GM23338 (cell line): ENCODE measurements at regions not wholly inside any gene's neighbourhood (a gene's known extent, or its start where the extent isn't known, plus 50 kb on each side); places are given as distances from the start of the nearest gene placed in this dataset.

Experiments used
- ATAC-seq: fragments of 200-7000 bp; cut with Tn5 transposase; 3 replicates; pipeline ENCODE4 v1.9.1; 2020
- DNase-seq: peaks from one replicate; pipeline ENCODE4 v3.0.0-alpha.2; 2015; ENCODE audit warnings: low spot score
- H2AFZ ChIP-seq: fragments of 200-600 bp; sonication (generic); 2 replicates; pipeline ENCODE4 v1.8.0; 2016; ENCODE audit warnings: antibody characterized with exemption, mild to moderate bottlenecking, moderate library complexity
- H3F3A ChIP-seq: fragments of 200-600 bp; sonication (generic); replicated peaks from 2 replicates; pipeline ENCODE4 v1.8.0; 2017; ENCODE audit warnings: antibody characterized with exemption, mixed run types, low read depth
- H3K27ac ChIP-seq: fragments of 200-600 bp; sonication (generic); 2 replicates; pipeline ENCODE4 v1.6.1; 2016; ENCODE audit warnings: low read depth
- H3K27me3 ChIP-seq: fragments of 200-600 bp; sonication (generic); 2 replicates; pipeline ENCODE4 v1.8.0; 2016; ENCODE audit warnings: mild to moderate bottlenecking, mixed run types, moderate library complexity; ENCODE audit not compliant: insufficient read depth
- H3K36me3 ChIP-seq: fragments of 200-600 bp; sonication (generic); 2 replicates; pipeline ENCODE4 v1.8.0; 2016; ENCODE audit warnings: mild to moderate bottlenecking; ENCODE audit not compliant: insufficient read depth
- H3K4me1 ChIP-seq: fragments of 200-600 bp; sonication (generic); 2 replicates; pipeline ENCODE4 v1.8.0; 2016; ENCODE audit warnings: mild to moderate bottlenecking, moderate library complexity; ENCODE audit not compliant: insufficient read depth
- H3K4me2 ChIP-seq: fragments of 200-600 bp; sonication (generic); 2 replicates; pipeline ENCODE4 v1.7.1; 2017; ENCODE audit warnings: mixed run types
- H3K4me3 ChIP-seq: fragments of 200-600 bp; sonication (generic); 2 replicates; pipeline ENCODE4 v1.6.1; 2016; ENCODE audit warnings: mixed run types
- H3K79me2 ChIP-seq: fragments of 200-600 bp; sonication (generic); replicated peaks from 2 replicates; pipeline ENCODE4 v1.8.0; 2017; ENCODE audit warnings: mild to moderate bottlenecking; ENCODE audit not compliant: insufficient read depth
- H3K9me2 ChIP-seq: fragments of 200-600 bp; sonication (generic); 2 replicates; pipeline ENCODE4 v1.8.0; 2017; ENCODE audit not compliant: insufficient read depth
- H4K20me1 ChIP-seq: fragments of 200-600 bp; sonication (generic); replicated peaks from 2 replicates; pipeline ENCODE4 v1.8.0; 2017; ENCODE audit warnings: mild to moderate bottlenecking; ENCODE audit not compliant: insufficient read depth
- H3K27ac Mint-ChIP-seq: 2 replicates; pipeline ENCODE4 v1.8.0; 2020; ENCODE audit warnings: inconsistent platforms, mild to moderate bottlenecking, moderate library complexity, mixed read lengths
- H3K27me3 Mint-ChIP-seq: 3 replicates; pipeline ENCODE4 v1.8.0; 2022; ENCODE audit warnings: low read depth, mild to moderate bottlenecking, moderate library complexity, mixed read lengths, inconsistent platforms; ENCODE audit not compliant: insufficient read depth, poor library complexity
- H3K36me3 Mint-ChIP-seq: 3 replicates; pipeline ENCODE4 v1.8.0; 2021; ENCODE audit warnings: low read depth, mild to moderate bottlenecking, inconsistent platforms, moderate library complexity, mixed read lengths
- H3K4me1 Mint-ChIP-seq: 3 replicates; pipeline ENCODE4 v1.8.0; 2020; ENCODE audit warnings: mild to moderate bottlenecking, inconsistent platforms, mixed read lengths
- H3K4me3 Mint-ChIP-seq: 3 replicates; pipeline ENCODE4 v1.8.0; 2021; ENCODE audit warnings: moderate library complexity, mild to moderate bottlenecking, inconsistent platforms, mixed read lengths
- H3K9me3 Mint-ChIP-seq: 3 replicates; pipeline ENCODE4 v1.8.0; 2020; ENCODE audit warnings: moderate library complexity, mild to moderate bottlenecking, inconsistent platforms, mixed read lengths
- CREB1 ChIP-seq: fragments of 250-450 bp; sonication (Bioruptor Pico); IDR thresholded peaks from 2 replicates; pipeline ENCODE4 v1.5.0; 2020; ENCODE audit warnings: low read depth, mild to moderate bottlenecking, moderate library complexity
- ETS1 ChIP-seq: IDR thresholded peaks from 2 replicates; pipeline ENCODE4 v1.6.1; 2016; ENCODE audit warnings: antibody characterized with exemption
- EZH2 ChIP-seq: fragments of 200-600 bp; sonication (generic); IDR thresholded peaks from one replicate; pipeline ENCODE4 v1.8.0; 2017; ENCODE audit warnings: antibody characterized with exemption, mild to moderate bottlenecking, low read depth; ENCODE audit not compliant: unreplicated experiment
- EZH2phosphoT487 ChIP-seq: fragments of 200-600 bp; sonication (generic); IDR thresholded peaks from one replicate; pipeline ENCODE4 v1.8.1; 2018; ENCODE audit warnings: antibody characterized with exemption; ENCODE audit not compliant: unreplicated experiment
- JUNB ChIP-seq: IDR thresholded peaks from one replicate; pipeline ENCODE4 v1.6.1; 2016; ENCODE audit warnings: antibody characterized with exemption; ENCODE audit not compliant: unreplicated experiment
- NANOG ChIP-seq: IDR thresholded peaks from 2 replicates; pipeline ENCODE4 v1.6.1; 2016; ENCODE audit warnings: antibody characterized with exemption, borderline replicate concordance
- POLR2AphosphoS5 ChIP-seq: IDR thresholded peaks from 2 replicates; pipeline ENCODE4 v1.6.1; 2016; ENCODE audit warnings: antibody characterized with exemption, low read depth
- ZNF331 ChIP-seq: fragments of 250-450 bp; sonication (Bioruptor Pico); IDR thresholded peaks from 2 replicates; pipeline ENCODE4 v1.5.0; 2020; ENCODE audit warnings: low read depth, mild to moderate bottlenecking, moderate library complexity
- ZNF462 ChIP-seq: fragments of 250-450 bp; sonication (Bioruptor Pico); IDR thresholded peaks from 2 replicates; pipeline ENCODE4 v1.5.0; 2020; ENCODE audit warnings: mild to moderate bottlenecking, moderate library complexity
- TF ChIP-seq, protein P1 (sequence below), 2 experiments: fragments of 200-600 bp in 1 of 2; sonication (generic) in 1 of 2; conservative IDR thresholded peaks; 2 replicates each; pipeline versions ENCODE4 v1.5.1 to v1.6.1; 2016 to 2017; ENCODE audit warnings: antibody characterized with exemption in 2 of 2, low read depth in 2 of 2, mild to moderate bottlenecking in 2 of 2, moderate library complexity in 1 of 2
- TF ChIP-seq, protein P2 (sequence below): IDR thresholded peaks from one replicate; pipeline ENCODE4 v1.6.1; 2018; ENCODE audit warnings: antibody characterized with exemption; ENCODE audit not compliant: unreplicated experiment

- TF ChIP-seq, protein P1, sequence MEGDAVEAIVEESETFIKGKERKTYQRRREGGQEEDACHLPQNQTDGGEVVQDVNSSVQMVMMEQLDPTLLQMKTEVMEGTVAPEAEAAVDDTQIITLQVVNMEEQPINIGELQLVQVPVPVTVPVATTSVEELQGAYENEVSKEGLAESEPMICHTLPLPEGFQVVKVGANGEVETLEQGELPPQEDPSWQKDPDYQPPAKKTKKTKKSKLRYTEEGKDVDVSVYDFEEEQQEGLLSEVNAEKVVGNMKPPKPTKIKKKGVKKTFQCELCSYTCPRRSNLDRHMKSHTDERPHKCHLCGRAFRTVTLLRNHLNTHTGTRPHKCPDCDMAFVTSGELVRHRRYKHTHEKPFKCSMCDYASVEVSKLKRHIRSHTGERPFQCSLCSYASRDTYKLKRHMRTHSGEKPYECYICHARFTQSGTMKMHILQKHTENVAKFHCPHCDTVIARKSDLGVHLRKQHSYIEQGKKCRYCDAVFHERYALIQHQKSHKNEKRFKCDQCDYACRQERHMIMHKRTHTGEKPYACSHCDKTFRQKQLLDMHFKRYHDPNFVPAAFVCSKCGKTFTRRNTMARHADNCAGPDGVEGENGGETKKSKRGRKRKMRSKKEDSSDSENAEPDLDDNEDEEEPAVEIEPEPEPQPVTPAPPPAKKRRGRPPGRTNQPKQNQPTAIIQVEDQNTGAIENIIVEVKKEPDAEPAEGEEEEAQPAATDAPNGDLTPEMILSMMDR (conservative IDR thresholded peaks at IDR 0.05; ENCODE audit: low read depth in 2 of 2), result no peak
- TF ChIP-seq, protein P2, sequence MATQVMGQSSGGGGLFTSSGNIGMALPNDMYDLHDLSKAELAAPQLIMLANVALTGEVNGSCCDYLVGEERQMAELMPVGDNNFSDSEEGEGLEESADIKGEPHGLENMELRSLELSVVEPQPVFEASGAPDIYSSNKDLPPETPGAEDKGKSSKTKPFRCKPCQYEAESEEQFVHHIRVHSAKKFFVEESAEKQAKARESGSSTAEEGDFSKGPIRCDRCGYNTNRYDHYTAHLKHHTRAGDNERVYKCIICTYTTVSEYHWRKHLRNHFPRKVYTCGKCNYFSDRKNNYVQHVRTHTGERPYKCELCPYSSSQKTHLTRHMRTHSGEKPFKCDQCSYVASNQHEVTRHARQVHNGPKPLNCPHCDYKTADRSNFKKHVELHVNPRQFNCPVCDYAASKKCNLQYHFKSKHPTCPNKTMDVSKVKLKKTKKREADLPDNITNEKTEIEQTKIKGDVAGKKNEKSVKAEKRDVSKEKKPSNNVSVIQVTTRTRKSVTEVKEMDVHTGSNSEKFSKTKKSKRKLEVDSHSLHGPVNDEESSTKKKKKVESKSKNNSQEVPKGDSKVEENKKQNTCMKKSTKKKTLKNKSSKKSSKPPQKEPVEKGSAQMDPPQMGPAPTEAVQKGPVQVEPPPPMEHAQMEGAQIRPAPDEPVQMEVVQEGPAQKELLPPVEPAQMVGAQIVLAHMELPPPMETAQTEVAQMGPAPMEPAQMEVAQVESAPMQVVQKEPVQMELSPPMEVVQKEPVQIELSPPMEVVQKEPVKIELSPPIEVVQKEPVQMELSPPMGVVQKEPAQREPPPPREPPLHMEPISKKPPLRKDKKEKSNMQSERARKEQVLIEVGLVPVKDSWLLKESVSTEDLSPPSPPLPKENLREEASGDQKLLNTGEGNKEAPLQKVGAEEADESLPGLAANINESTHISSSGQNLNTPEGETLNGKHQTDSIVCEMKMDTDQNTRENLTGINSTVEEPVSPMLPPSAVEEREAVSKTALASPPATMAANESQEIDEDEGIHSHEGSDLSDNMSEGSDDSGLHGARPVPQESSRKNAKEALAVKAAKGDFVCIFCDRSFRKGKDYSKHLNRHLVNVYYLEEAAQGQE, result no peak
- TF ChIP-seq CREB1, result no peak
- no peak for TF ChIP-seq ZNF331 (CRISPR knock-in tag)
Observed at GRCh38 chr5:168039039-168039438, 252.4 kb upstream of the WWC1 start (continued).

DNA sequence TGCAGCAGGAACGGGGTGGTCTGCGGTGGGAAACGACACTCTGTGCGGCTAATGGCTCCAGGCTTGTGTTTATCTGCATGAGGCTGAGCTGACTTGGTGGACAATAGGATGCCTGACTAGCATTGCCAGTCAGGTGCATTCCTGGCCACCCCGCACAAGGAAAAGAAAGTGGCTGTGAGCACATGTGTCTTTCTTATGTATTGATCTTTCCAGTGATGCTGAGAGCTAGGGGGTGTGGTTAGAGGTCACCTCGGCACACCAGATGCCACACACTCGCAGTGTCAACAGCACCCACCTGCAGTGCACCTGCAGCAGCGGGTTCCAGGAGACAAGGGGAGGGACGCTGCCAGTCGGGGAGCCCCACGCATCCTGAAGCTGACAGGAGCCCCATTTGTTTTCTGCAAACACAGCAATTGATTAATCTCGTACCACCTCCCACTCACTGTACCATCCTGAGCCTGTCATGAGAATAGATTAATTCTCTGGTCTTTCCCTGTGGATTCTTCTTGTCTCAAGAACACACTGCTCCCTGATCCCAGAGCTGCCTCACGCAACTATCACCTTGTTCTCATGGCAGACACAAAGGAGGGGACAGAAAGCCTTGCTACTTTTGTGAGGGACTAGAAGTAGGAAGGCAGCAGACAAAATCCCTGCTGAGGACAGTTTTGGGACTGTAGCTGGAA is 251.7 kb upstream of the WWC1 start:
- H3K4me3 Mint-ChIP-seq, result no peak overlapping the region
- H3K27ac Mint-ChIP-seq, result no peak overlapping the region
- peaks cover 2% of the 10 kb centered on the region for H3K27me3 Mint-ChIP-seq
- Histone ChIP-seq H3K4me1 (0 out of 2 replicates have a peak, but pooled peaks cover 8% of the 10 kb centered on the region), H3K4me2 (no peak overlapping the region), H3F3A (no peaks in the 10 kb centered on the region), H3K27ac (no peak overlapping the region), H3K27me3 (no peaks in the 10 kb centered on the region), H4K20me1 (no peaks in the 10 kb centered on the region), H3K9me2 (0 out of 2 replicates have a peak, but pooled peaks cover 4% of the 10 kb centered on the region), H3K36me3 (no peaks in the 10 kb centered on the region), H3K4me3 (no peak overlapping the region), H2AFZ (no peak overlapping the region), H3K79me2 (no peaks in the 10 kb centered on the region)
- peak; percentile 17 for DNase-seq
- peak; percentile 71 for ATAC-seq
- no peaks in the 10 kb centered on the region for H3K36me3 Mint-ChIP-seq
- H3K4me1 Mint-ChIP-seq, result peaks cover 18% of the 10 kb centered on the region
- no peaks in the 10 kb centered on the region for H3K9me3 Mint-ChIP-seq
- TF ChIP-seq EZH2, result no peak
- TF ChIP-seq ZNF331 (CRISPR knock-in tag), result no peak
- no peak for TF ChIP-seq POLR2AphosphoS5
- TF ChIP-seq ETS1, result no peak
- no peak for TF ChIP-seq JUNB
- TF ChIP-seq EZH2phosphoT487, result no peak
- TF ChIP-seq ZNF462 (CRISPR knock-in tag), result no peak
- no peak for TF ChIP-seq NANOG
